ENCODE measurements at regions not wholly inside any gene's neighbourhood (a gene's known extent, or its start where the extent isn't known, plus 50 kb on each side); places are given as distances from the start of the nearest gene placed in this dataset.

DNA sequence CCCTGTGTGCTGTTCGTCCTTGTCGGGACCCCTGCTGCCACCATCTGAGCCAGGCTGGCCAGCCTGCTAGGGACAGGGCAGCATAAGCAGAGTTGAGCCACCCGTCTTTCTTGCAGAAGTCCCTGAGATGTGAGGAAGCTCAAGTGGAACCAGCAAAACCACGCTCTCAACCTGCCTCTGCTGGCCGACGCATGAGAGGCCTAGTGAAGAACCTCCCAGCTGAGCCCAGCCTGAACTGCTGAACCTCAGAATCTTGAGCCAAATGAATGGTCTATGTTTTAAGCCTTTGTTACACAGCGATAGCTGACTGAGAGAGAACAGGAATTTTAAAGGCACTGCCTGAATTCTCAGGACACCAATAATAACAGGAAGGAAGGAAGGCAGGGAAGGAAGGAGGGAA lies 98.9 kb upstream of the ADRA2C start:
- DNase-seq = no peak

DNA sequence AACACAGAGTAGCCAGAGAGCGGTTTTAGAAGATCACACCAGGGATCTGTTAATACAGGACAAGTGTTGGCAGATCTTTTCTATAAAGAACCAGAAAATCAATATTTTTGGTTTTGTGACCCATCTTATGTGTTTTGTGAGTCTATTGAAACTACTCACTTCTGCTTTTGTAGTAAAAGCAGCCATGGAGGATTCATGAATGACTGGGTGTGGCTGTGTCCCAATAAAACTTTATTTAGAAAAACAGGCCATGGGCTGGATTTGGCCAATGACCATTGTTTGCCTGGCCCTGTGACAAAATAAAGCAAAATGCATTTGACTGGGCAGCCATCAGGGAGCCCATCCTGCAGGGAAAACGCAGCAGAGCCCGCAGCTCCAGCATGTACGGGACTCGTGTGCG lies 99.9 kb upstream of the ADRA2C start:
- no peak for DNase-seq

DNA sequence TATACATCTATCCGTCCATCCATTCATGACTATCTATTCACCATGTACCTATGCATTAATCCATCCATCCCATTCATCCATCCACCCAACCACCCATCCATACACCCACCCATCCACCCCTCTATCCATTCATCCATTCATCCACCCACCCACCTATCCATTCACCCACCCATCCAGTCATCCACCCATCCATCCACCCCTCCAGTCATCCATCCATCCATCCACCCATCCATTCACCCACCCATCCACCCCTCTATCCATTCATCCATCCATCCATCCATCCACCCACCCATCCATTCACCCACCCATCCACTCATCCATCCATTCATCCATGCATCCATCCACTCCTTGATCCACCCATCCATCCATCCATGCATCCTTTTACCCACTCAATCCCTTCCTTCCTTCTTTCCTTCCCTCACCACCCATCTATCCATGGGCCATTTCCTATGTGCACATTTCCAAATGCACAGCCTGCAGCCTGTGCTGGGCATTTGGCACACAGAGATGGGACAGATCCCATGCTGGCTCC lies 100.8 kb upstream of the ADRA2C start:
- no peak for DNase-seq

DNA sequence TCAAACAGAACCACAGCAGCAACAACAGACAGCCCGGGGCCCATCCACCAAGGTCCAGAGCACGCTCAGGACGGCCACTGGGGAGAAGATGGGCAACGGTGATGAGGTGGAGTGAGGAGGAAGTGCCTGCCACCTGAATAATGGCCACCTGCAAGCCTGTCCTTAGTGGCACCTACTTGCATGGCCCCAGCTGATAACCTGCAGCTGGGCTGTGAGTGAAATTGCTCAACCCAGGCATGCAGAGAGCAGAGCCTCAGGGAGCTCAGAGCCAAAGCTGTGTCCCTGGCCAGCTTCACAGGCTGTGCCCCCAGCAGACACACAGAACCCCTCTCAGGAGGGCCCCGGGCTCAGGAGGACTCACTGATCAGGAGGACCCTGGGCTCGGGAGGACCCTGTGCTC lies 102.4 kb upstream of the ADRA2C start:
- DNase-seq = no peak

DNA sequence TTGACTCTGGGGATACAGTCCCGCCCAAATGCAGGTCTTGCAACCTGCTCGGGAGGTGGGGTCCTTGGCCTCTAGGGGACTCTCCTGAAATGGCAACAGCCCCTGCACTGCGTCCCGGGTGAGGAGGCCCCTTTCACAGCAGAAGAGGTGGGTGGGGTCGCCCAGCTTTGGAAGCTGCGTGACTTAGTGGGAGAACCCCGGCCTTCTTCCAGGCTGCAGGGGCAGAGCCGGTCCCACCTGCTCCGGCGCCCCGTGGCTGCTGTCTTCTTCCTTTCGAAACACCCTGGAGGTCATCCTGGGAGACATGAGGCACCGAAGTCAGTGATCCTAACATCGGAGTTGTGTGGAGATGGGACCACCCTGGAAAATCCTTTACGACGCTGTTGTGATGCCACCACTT lies 103.7 kb upstream of the ADRA2C start:
- no peak for DNase-seq

DNA sequence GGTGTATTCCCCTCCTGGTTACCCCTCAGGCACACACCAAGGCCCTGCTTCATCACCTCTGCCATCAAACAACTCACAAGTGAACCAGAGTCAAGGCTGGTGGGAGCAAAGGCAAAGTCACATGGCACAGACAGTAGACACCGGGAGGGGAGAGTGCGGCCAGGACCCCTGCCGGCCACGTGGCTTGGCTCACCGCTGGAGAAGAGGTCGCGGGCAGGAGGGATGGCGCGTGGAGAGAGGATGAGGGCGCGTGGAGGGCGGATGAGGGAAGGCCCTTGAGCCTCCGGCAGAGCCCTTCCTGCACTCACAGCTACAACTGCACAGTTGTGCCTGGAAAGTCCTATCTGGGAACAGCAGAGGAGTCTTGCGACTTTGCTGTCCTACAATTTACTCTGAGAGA lies 104.2 kb upstream of the ADRA2C start:
- DNase-seq = no peak

DNA sequence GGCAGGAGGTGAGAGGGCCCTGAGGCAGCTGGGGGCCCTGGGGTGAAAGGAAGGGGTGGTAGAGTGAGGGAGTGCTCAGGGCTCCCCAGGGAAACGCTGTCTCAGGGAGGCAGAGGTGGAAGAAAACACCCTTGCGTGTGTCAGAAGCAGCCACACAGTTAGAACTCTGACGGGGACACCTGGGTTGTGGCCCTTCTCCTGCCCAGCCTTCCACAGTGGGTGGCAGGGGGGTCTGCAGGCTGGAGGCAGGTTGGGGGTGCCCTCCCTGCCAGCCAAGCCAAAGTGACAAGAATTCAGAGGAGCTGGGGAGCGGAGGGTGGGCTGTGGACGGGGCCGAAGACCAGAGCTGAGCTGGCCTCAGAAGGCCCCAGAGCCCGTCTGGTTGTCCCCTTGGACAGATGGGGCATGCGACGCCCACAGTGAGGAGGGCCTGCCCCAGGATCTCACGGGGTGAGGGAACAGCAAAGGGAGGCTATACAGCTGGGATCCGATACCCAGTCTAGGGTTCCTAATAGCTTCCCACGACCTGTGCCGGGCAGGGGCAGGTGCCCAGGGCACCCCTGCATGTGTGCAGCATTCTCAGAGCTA lies 105.2 kb upstream of the ADRA2C start:
- no peak for DNase-seq

DNA sequence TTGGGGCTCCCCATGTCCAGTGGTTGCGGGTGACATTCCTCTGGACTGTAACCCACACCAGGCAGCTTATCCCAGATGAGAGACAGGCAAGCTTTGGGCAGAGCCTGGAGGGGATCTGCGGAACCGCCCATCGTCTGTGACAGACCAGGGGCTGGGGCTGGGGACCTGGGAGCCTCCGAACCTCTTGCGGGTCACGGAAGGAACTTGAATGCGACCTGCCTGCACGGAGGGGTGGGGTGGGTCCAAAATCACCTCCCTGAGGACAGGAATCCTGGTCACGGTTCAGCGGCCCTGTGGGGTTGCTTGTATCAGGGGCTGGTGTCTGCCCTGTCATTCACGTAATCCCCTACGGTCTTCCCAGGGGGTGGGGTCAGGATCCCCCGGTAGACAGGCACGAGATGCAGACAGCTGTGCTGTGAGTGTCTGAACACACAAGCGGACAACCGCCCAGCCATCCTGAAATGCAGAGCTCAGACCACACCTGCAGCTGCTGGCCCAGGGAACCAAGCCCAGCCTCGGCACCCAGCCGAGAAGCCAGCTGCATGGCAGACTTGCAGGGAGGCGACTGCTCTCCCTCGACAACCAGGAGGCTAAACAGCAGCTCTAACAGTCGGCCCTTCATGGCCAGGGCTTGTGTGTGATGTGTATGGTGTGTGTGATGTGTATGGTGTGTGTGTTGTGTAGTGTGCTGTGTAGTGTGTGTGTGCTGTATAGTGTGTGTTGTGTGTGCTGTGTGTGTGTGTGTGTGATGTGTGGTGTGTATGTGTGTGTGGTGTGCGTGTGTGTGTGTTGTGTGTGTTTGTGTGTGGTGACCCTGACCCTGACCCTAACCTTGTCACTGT lies 105.9 kb upstream of the ADRA2C start:
- no peak for DNase-seq

DNA sequence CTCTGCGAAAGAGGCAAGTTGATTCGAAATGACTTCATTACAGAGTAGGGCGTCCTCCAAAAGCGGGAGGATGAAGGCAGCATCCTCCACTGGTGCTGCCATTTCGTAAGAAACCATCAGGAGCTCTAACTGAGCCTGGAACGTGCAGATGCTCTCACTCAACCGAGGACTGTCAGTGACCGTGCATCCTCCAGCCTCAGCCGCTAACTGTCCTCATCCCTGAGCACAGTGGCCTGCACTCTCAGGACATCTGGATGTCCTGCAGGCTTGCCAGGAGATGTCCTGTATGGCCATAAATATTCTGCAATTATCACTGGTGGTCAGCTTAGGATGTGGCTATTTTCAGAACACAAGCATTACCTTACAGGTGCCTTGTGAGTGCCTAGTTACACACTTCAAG lies 107.1 kb upstream of the ADRA2C start:
- no peak for DNase-seq

DNA sequence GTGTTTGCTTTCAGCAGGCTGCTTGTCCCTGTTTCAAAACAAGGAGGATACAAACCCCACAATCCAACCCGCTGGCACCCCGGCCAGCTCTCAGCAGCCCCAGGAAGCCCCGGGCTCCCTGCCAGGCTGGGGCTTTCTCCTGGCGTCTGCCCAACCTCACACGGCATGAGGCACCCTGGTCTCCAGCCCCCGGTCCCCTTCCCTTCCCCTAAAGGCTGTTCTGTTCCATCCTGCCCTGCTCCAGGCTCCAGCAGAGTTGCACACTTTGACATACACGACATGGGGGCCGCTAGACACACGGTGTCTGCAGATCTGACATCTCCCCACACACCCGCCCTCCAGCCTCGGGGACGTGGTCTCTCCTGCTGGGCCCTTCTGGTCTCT lies 107.7 kb upstream of the ADRA2C start:
- no peak for DNase-seq

DNA sequence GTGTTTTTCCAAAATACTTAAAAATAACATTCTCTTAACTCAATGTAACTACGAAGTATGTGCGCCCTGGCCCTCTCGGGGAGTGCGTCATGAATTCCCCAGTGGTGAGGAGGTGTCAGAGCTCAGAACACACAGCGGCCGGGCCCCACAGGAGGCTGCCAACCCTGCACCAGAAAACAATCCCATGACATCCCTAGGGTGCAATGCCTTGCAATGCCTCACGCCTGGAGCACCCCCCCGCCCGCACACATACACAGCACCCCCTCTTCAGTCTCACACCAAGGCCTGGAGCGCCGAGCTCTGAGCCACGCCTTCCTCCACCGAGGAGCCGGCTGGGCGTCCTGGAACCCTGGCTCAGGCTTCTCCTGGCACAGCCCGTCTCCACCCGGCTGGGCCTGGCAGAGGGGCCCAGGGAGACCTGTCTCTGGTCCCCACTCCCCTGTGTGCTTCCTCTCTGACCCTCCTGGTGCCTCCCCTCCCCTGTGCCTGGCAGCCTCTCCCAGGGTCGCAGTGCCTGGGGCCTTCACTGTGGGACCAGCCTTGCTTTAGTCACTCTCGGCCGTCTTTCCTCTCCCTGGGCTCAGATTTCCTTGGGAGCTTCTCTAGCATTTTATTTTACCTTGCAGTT lies 108.2 kb upstream of the ADRA2C start:
- DNase-seq = no peak

DNA sequence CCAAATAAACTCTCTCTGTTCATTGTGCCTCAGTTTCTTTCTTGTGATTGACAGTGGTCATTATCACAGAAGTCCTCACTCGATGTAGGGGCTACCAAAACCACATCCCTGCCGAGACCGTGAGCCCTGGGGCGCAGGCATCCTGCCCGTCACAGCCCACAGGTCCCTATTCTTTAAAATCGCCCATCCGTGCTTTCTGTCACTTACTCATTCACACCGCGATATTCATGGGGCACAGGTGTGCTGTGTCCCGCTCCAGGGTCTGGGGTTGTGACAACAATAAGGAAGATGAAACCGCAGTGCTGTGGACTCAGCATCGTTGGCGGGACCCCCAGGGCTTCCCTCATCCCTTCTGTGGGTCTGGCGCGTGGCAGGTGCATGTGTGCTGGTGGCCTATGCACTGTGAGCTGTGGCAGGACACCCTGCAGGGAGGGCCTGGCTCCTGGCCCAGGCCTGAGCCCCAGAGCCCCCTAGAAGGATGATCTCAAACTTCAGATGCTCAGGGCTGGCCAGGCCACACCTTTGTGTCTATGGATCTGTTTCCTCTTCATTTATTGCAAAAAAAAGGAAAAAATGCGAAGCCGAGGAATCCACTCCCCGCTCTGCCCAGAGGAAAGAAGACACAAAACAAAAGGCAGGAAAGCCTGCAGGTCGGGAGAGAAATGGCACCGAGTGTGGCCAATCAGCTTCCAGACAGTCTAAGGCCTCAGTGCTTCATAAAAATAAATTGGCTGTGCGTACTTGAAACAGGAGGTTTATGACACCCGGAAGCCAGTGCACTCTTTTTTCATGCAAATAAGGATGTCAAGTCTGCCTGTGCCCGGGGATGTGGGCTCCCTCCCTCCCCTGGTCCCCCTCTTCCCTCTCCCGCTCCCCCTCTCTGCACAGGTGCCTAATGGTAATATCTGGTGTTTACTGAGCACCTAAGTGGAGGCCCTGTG lies 109.5 kb upstream of the ADRA2C start:
- DNase-seq = no peak

DNA sequence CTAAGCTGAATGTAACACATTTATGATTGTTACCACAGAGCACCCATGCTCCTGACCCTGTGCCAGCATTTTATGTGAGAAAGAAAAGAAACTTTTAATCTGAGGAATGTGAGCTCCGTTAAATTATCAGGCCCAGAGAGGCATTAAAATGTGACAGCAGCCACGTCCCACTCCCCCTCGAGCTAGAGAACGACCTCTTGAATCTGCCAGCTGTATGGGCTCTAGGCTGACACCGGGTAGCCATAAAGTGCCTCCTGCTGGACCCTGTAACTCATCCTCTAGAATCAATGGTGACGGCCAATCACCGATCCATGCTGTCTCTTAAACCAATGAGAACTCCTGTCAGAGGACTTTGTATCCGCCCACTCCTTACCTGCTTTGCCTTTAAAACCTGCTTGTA lies 110.2 kb upstream of the ADRA2C start:
- no peak for DNase-seq

DNA sequence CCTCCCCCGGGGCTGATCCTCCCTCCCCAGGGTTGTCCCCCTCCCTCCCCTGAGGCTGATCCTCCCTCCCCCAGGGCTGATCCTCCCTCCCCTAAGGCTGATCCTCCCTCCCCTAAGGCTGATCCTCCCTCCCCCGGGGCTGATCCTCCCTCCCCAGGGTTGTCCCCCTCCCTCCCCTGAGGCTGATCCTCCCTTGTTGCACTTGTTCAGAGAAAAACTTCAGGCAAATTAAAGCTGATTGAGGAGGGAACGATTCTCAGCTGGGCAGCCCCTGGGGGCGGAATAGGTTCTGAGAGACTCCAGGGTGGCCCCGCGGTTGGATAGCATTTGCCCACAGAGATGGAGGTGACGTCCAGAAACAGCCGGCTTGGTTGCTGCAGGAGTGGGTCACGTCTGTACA lies 110.7 kb upstream of the ADRA2C start:
- no peak for DNase-seq

DNA sequence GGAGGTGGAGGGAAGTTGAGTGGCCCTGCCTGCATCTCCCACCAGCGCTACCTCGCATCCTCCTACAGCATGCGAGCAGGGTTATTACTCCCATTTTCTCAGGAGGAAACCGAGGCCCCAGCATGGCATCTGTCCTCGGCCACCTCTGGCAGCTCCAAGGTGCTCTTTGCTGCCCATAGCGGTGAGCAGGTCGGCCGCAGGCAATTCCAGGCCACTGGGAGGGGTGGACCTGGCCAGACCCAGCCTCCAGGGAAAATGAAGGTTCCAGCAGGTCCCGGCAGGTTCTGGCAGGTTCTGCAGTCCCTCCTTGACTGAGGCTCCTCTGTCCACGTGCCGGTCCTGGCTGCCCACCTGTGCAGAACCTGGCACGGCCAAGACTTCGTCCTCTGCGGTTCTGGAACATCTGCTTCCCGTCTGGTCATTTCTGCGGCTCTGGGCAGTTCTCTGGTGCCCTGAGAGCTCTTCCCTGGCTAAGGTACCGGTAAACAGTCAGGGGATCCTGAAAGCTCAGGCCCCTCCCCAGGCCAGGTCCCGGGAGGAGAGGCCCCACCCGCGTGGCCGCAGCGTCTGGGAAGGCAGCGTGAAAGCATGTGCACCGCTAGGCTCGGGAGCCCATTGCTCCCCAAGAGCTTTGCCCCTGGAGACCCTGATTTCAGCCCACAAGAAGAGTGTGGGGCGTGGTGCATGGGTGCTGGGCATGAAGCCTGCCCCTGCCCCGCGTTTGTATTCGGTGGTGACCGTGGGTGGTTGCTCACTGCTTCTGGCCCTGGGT lies 112.0 kb upstream of the ADRA2C start:
- DNase-seq = no peak

DNA sequence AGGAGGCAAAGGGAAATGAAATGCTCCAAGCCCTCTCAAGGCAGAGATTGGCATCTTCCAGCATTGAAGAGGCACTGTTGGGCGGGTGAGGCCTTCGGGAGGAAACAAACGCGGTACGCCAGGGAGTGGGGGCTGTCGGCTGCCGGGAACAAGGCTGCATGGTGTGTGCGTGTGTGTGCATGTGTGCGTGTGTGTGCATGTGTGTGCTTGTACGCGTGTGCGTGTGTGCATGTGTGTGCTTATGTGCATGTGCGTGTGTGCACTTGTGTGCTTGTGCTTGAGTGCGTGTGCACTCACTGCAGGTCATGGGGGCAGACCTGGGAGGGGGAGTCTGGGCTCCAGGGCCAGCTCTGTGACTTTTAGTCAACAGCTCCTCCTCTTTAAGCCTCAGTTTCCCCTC lies 113.6 kb upstream of the ADRA2C start:
- no peak for DNase-seq

DNA sequence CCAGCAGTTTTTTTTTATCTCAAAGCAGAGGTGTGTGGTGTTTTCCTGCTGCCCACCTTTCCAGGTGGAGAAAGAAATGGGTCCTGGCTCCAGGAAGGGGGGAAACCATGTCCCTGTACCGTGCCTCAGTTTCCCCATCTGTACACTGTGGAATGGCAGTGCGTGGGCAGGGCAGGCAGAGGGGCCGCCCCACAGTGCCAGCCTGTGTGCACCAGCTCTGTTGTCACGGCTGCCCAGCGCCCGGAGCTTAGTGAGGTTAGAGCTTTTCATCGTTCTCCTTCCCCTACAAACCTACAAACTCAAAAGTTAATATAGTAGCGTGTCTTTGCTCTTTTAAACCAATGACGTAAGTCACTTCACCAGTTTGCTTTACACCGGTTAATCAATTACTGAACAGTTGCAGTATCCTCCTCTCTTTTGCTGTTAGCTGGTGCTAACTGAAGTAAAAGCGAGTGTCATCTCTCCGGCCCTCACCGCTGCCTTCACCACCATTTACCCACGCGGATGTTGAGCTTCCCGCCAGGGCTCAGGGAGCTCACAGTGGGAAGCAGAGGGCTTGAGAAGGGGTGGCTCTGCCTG lies 114.8 kb upstream of the ADRA2C start:
- no peak for DNase-seq

DNA sequence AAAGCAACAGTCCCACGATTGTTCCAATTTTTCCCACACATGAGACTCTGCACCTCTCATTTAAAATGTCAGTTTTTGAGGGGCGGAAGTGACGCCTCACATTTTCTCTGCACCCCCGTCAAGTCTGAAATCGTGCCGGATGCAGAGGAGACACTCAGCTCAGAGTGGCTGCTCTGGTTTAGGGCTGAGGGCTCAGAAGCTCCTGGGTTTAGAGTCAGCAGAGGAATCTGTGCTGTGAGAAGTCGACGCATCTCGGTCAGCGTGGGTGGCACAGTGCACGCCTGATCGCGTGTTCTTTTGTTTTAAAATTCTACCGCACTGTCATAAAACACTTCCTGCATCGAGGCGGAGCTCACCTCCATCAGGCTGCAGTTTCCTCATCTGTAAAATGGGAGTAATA lies 116.7 kb upstream of the ADRA2C start:
- no peak for DNase-seq

DNA sequence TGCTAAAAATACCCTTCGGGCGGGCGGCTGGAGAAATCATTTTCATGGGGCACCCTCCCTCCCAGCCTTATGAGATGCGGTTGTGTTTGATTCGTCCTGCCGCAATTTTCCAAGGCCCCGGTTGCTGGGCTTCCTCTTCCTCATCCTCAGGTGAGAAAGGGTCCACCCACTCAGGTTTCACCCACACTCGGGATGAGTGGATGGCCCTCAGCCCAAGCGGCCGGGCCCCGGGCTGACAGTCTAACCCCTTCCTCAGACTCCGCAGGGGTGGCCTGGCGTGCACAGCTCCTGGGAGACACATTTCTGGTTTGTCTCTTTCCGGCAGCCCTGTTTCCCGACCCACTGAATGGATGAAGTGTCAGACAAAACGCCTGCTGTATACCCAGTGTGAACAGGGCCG lies 116.5 kb upstream of the LRPAP1 start:
- DNase-seq = no peak

DNA sequence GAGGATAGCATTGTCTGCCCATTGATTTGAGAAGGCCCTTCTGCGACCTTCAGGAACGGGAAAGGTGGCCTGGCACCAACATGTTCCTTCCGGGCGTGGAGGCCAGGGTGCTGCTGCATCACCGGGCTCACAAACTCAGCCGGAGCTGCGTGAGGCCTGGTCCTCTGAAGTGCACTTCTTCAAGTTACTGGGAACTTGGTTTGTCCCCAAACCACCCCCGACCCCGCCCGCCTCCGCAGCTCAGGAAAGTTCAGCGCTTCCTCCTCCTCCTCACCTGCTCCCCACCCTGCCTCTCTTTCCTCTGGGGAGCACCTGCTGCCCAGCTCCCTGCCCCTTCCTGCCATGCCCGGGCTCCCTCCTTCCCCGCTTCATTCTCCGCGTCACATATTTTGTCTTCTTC lies 116.0 kb upstream of the LRPAP1 start:
- DNase-seq = no peak

DNA sequence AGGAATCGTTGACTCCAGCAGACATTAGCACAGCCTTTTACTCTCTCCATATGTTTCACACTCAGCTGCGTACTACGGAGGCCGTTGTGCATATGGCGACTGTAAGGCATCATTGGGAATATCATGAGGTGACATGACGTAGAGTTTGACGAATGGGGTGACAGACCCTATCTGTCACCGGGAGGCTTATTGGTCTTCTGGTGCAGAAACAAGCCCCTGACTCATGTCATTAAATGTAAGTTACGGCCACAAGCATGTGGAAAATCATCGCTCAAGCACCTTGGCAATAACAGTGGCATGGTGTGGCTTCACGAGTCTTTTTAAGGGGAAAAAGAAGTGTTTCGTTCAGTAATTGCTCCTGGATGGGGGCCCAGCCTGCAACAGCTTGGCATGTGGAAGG lies 115.2 kb upstream of the LRPAP1 start:
- no peak for DNase-seq

Measured in CD4-positive, alpha-beta T cell treated with Interleukin-17A for 1 hour (primary cell).